ENCODE measurements at regions not wholly inside any gene's neighbourhood (a gene's known extent, or its start where the extent isn't known, plus 50 kb on each side); places are given as distances from the start of the nearest gene placed in this dataset.

DNA sequence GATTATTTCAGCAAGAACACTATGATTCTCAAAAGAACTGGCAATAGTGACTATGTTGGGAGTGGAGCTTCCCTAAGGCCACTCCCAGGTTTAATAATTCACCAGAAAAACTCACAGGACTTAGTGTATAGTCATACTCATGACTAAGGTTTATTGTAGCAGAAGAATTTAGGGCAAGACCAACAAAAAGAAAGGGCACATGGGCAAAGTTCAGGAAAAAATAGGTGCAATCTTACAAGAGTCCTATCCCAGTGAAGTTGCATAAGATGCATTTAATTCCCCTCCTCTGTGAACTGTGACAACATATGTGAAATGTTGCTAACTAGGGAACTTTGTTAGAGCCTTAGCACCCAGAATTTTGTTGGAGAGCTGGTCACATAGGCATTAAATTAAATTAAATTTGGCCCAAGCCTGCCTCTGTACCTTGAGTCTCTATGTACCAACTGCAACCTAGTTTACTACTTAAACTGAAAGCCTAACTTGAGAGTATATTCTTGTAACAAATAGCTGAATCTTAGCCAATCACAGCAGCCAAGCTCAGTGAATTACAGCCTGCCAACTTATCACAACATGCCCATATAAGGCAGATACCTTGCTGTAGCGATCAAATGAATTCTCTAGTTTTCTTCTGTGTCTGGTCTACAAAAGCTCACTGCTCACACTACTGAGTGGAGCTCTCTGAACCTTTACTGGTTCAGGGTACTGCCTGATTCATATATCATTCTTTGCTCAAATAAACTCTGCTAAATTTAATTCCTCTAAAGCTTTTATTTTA is 386.2 kb upstream of the ARHGEF26 start:
- TF ChIP-seq EZH2 (IDR thresholded peaks at IDR 0.05; ENCODE audit: low read length, missing control alignments) = no peak
- TF ChIP-seq, protein P1, sequence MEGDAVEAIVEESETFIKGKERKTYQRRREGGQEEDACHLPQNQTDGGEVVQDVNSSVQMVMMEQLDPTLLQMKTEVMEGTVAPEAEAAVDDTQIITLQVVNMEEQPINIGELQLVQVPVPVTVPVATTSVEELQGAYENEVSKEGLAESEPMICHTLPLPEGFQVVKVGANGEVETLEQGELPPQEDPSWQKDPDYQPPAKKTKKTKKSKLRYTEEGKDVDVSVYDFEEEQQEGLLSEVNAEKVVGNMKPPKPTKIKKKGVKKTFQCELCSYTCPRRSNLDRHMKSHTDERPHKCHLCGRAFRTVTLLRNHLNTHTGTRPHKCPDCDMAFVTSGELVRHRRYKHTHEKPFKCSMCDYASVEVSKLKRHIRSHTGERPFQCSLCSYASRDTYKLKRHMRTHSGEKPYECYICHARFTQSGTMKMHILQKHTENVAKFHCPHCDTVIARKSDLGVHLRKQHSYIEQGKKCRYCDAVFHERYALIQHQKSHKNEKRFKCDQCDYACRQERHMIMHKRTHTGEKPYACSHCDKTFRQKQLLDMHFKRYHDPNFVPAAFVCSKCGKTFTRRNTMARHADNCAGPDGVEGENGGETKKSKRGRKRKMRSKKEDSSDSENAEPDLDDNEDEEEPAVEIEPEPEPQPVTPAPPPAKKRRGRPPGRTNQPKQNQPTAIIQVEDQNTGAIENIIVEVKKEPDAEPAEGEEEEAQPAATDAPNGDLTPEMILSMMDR (conservative IDR thresholded peaks at IDR 0.05 in 1 of 2, IDR thresholded peaks at IDR 0.05 in 1 of 2; ENCODE audit: low read depth in 1 of 2, low read length in 2 of 2) = no peak

GRCh38 chr3:153740109-153740508 is 381.1 kb upstream of the ARHGEF26 start:
- no peak for DNase-seq (ENCODE audit: low read depth in 2 of 2)
- Histone ChIP-seq H3K27me3 (ENCODE audit: control insufficient read depth, insufficient read depth, low read length) (no peaks in the 10 kb centered on the region), H3K36me3 (ENCODE audit: control insufficient read depth, insufficient read depth, low read length) (no peaks in the 10 kb centered on the region), H2AFZ (ENCODE audit: low read length) (no peak overlapping the region), H3K9ac (ENCODE audit: insufficient read depth, low read length) (no peak overlapping the region), H4K20me1 (ENCODE audit: control insufficient read depth, extremely low read depth, insufficient read depth, low read length) (no peaks in the 10 kb centered on the region), H3K79me2 (ENCODE audit: control insufficient read depth, insufficient read depth, low read length) (no peaks in the 10 kb centered on the region), H3K27ac (ENCODE audit: insufficient read depth, low read length) (no peak overlapping the region), H3K4me1 (ENCODE audit: control insufficient read depth, extremely low read depth, insufficient read depth, low read length) (no peaks in the 10 kb centered on the region), H3K4me3 (replicated peaks in 1 of 4; ENCODE audit: control extremely low read depth in 1 of 4, insufficient read depth in 1 of 4, low read depth in 3 of 4, low read length in 4 of 4) (no peak overlapping the region), H3K9me3 (ENCODE audit: control insufficient read depth, insufficient read depth, low read depth, low read length) (no peaks in the 10 kb centered on the region), H3K4me2 (ENCODE audit: extremely low read depth, insufficient read depth, low read length) (no peak overlapping the region)
- TF ChIP-seq EZH2 (IDR thresholded peaks at IDR 0.05; ENCODE audit: low read length, missing control alignments) = no peak
- TF ChIP-seq, protein P1 (conservative IDR thresholded peaks at IDR 0.05 in 1 of 2, IDR thresholded peaks at IDR 0.05 in 1 of 2; ENCODE audit: low read depth in 1 of 2, low read length in 2 of 2) = no peak

More for the DNA sequence above, 386.2 kb upstream of the ARHGEF26 start:
- H4K20me1 ChIP-seq (ENCODE audit: control insufficient read depth, extremely low read depth, insufficient read depth, low read length) = no peaks in the 10 kb centered on the region
- no peak overlapping the region for H2AFZ ChIP-seq (ENCODE audit: low read length)
- no peak overlapping the region for H3K9ac ChIP-seq (ENCODE audit: insufficient read depth, low read length)
- no peak overlapping the region for H3K27ac ChIP-seq (ENCODE audit: insufficient read depth, low read length)
- no peaks in the 10 kb centered on the region for H3K9me3 ChIP-seq (ENCODE audit: control insufficient read depth, insufficient read depth, low read depth, low read length)
- DNase-seq (ENCODE audit: low read depth in 2 of 2) = peak; percentile 5 to 39
- H3K4me2 ChIP-seq (ENCODE audit: extremely low read depth, insufficient read depth, low read length) = no peak overlapping the region
- H3K79me2 ChIP-seq (ENCODE audit: control insufficient read depth, insufficient read depth, low read length) = no peaks in the 10 kb centered on the region
- no peak overlapping the region for H3K4me3 ChIP-seq (replicated peaks in 1 of 4; ENCODE audit: control extremely low read depth in 1 of 4, insufficient read depth in 1 of 4, low read depth in 3 of 4, low read length in 4 of 4)
- H3K4me1 ChIP-seq (ENCODE audit: control insufficient read depth, extremely low read depth, insufficient read depth, low read length) = no peaks in the 10 kb centered on the region
- no peaks in the 10 kb centered on the region for H3K36me3 ChIP-seq (ENCODE audit: control insufficient read depth, insufficient read depth, low read length)
- H3K27me3 ChIP-seq (ENCODE audit: control insufficient read depth, insufficient read depth, low read length) = no peaks in the 10 kb centered on the region

DNA sequence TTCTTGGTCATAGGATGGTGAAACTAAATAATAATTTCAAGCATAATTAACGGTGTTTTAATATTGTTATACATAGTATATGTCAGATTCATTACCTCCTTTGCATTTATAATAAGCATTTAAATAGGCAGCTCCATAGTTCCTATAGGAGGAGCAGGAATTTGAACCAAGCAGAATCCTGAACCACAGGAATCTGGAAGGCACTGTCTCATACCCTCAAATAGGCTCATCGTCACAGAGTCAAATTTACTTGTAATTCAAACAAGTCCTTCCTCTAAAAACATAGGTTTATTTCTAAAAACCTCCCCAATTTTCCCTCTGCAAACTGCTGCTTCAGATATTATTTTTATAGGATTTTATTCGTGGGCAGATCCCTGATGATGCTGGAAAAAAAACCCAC is 376.3 kb upstream of the ARHGEF26 start:
- TF ChIP-seq, protein P1 (conservative IDR thresholded peaks at IDR 0.05 in 1 of 2, IDR thresholded peaks at IDR 0.05 in 1 of 2; ENCODE audit: low read depth in 1 of 2, low read length in 2 of 2) = no peak
- TF ChIP-seq EZH2 (IDR thresholded peaks at IDR 0.05; ENCODE audit: low read length, missing control alignments) = no peak
- Histone ChIP-seq H2AFZ (ENCODE audit: low read length) (no peak overlapping the region), H3K27me3 (ENCODE audit: control insufficient read depth, insufficient read depth, low read length) (no peaks in the 10 kb centered on the region), H3K4me3 (replicated peaks in 1 of 4; ENCODE audit: control extremely low read depth in 1 of 4, insufficient read depth in 1 of 4, low read depth in 3 of 4, low read length in 4 of 4) (no peak overlapping the region), H3K36me3 (ENCODE audit: control insufficient read depth, insufficient read depth, low read length) (no peaks in the 10 kb centered on the region), H4K20me1 (ENCODE audit: control insufficient read depth, extremely low read depth, insufficient read depth, low read length) (no peaks in the 10 kb centered on the region), H3K27ac (ENCODE audit: insufficient read depth, low read length) (no peak overlapping the region), H3K4me1 (ENCODE audit: control insufficient read depth, extremely low read depth, insufficient read depth, low read length) (no peaks in the 10 kb centered on the region), H3K79me2 (ENCODE audit: control insufficient read depth, insufficient read depth, low read length) (no peaks in the 10 kb centered on the region), H3K4me2 (ENCODE audit: extremely low read depth, insufficient read depth, low read length) (no peak overlapping the region), H3K9ac (ENCODE audit: insufficient read depth, low read length) (no peak overlapping the region), H3K9me3 (ENCODE audit: control insufficient read depth, insufficient read depth, low read depth, low read length) (no peaks in the 10 kb centered on the region)
- DNase-seq (ENCODE audit: low read depth in 2 of 2) = no peak

Data from fibroblast of lung (primary cell).